Esophagus squamous epithelium (tissue), 5 donors: ENCODE measurements at regions not wholly inside any gene's neighbourhood (a gene's known extent, or its start where the extent isn't known, plus 50 kb on each side); places are given as distances from the start of the nearest gene placed in this dataset.

ENCODE experiments used
- DNase-seq: peaks from one replicate; lab custom pipeline; 2025; lab: John Stamatoyannopoulos, UW
- H3K27ac ChIP-seq, 4 donors: fragments of 200-600 bp; sonication (generic); one replicate each; pipeline ENCODE4 v1.5.1; 2016 to 2019; ENCODE audit warnings: mild to moderate bottlenecking in 1 of 4
- H3K27me3 ChIP-seq, 4 donors: fragments of 200-600 bp; sonication (generic); 1 replicate in 3 of 4; 2 replicates in 1 of 4; pipeline versions ENCODE4 v1.5.1 to v1.6.0; 2017 to 2021; ENCODE audit warnings: antibody characterized with exemption in 1 of 4
- H3K36me3 ChIP-seq, 3 donors: fragments of 200-600 bp; sonication (generic); one replicate each; pipeline ENCODE4 v1.5.1; 2016 to 2019
- H3K4me1 ChIP-seq, 3 donors: fragments of 200-600 bp; sonication (generic); one replicate each; pipeline ENCODE4 v1.5.1; 2017 to 2019
- H3K4me3 ChIP-seq, 4 donors: fragments of 200-600 bp; sonication (generic); 1 replicate in 3 of 4; 2 replicates in 1 of 4; pipeline ENCODE4 v1.5.1; 2016 to 2019; ENCODE audit warnings: mild to moderate bottlenecking in 2 of 4, moderate library complexity in 1 of 4
- H3K9me3 ChIP-seq, 3 donors: fragments of 200-600 bp; sonication (generic); one replicate each; pipeline ENCODE4 v1.5.1; 2016 to 2019
- CTCF ChIP-seq, 6 experiments: fragments of 450-650 bp in 4 of 6; fragments of 200-600 bp in 2 of 6; sonication (generic) in 2 of 6; IDR thresholded peaks; one replicate each; pipeline ENCODE4 v1.5.1; 2016 to 2019; ENCODE audit warnings: antibody characterized with exemption in 6 of 6, mild to moderate bottlenecking in 4 of 6, moderate library complexity in 4 of 6
- POLR2A ChIP-seq, 4 donors: fragments of 450-650 bp; IDR thresholded peaks; one replicate each; pipeline ENCODE4 v1.6.1; 2017; ENCODE audit warnings: antibody characterized with exemption in 4 of 4, mild to moderate bottlenecking in 4 of 4, moderate library complexity in 3 of 4
- WGBS, 2 donors: methylation state at CpG; one replicate each; pipeline ENCODE4 v1.1.5; 2018; 5-methylcytosine and 5-hydroxymethylcytosine counted together
- intact Hi-C: fragments of 100-400 bp; cut with DNase I; formaldehyde crosslinking; loops from one replicate; pipeline ENCODE4 v1.15.0; 2022
- donor health status: DM: yes; HTN: yes; CAD: no.

- 28 to 40% methylated on average over 1 of the region's 1 CpG for WGBS, 2 donors
- no peak overlapping the region for H3K4me3 ChIP-seq
These were observed 162.9 kb upstream of the SYT10 start for GRCh38 chr12:33602515-33602914.

GRCh38 chr12:33605757-33606156 is 166.1 kb upstream of the SYT10 start:
- no peaks in the 10 kb centered on the region for H3K27me3 ChIP-seq
- intact Hi-C loops: no loop called here
- DNase-seq: no peak
- TF ChIP-seq CTCF (IDR thresholded peaks at IDR 0.05) (peak in 3 of 6 experiments; percentile 16 to 48 (median 32)), POLR2A (IDR thresholded peaks at IDR 0.05) (no peak)
- WGBS, 2 donors: 34 to 44% methylated on average over 2 of the region's 2 CpGs
- no peaks in the 10 kb centered on the region for H3K36me3 ChIP-seq
- H3K4me1 ChIP-seq: no peaks in the 10 kb centered on the region
- no peaks in the 10 kb centered on the region for H3K9me3 ChIP-seq
- H3K4me3 ChIP-seq: no peak overlapping the region
- no peak overlapping the region for H3K27ac ChIP-seq

More at GRCh38 chr12:33602515-33602914, 162.9 kb upstream of the SYT10 start:
- H3K27ac ChIP-seq: no peak overlapping the region
- no peaks in the 10 kb centered on the region for H3K9me3 ChIP-seq
- no peak for TF ChIP-seq POLR2A (IDR thresholded peaks at IDR 0.05)
- TF ChIP-seq CTCF (IDR thresholded peaks at IDR 0.05): no peak
- DNase-seq: no peak
- no peaks in the 10 kb centered on the region for H3K27me3 ChIP-seq
- intact Hi-C loops: no loop called here
- no peaks in the 10 kb centered on the region for H3K36me3 ChIP-seq
- no peaks in the 10 kb centered on the region for H3K4me1 ChIP-seq

GRCh38 chr12:33609910-33610309 is 170.3 kb upstream of the SYT10 start:
- intact Hi-C loops: no loop called here
- 74 to 78% methylated on average over 4 of the region's 4 CpGs for WGBS, 2 donors
- Histone ChIP-seq H3K36me3 (no peaks in the 10 kb centered on the region), H3K9me3 (no peaks in the 10 kb centered on the region), H3K27me3 (no peaks in the 10 kb centered on the region), H3K4me3 (no peak overlapping the region), H3K4me1 (no peaks in the 10 kb centered on the region), H3K27ac (no peak overlapping the region)
- TF ChIP-seq CTCF (IDR thresholded peaks at IDR 0.05): no peak
- TF ChIP-seq POLR2A (IDR thresholded peaks at IDR 0.05): no peak
- DNase-seq: no peak

- no peak for DNase-seq
- Histone ChIP-seq H3K9me3 (peaks cover 0 to 11% (median 0%) of the 10 kb centered on the region in 3 donors), H3K4me3 (no peak overlapping the region), H3K27me3 (no peaks in the 10 kb centered on the region), H3K27ac (no peak overlapping the region), H3K36me3 (no peaks in the 10 kb centered on the region), H3K4me1 (no peaks in the 10 kb centered on the region)
- 59 to 64% methylated on average over 3 of the region's 3 CpGs for WGBS, 2 donors
- TF ChIP-seq POLR2A (IDR thresholded peaks at IDR 0.05): no peak
- TF ChIP-seq CTCF (IDR thresholded peaks at IDR 0.05): no peak
- intact Hi-C loops: no loop called here
These were observed 175.0 kb upstream of the SYT10 start for GRCh38 chr12:33614630-33615029.

- H3K4me1 ChIP-seq: no peaks in the 10 kb centered on the region
- peaks cover 0 to 11% (median 0%) of the 10 kb centered on the region in 3 donors for H3K9me3 ChIP-seq
- H3K4me3 ChIP-seq: no peak overlapping the region
- no peak for DNase-seq
- 41 to 60% methylated on average over 2 to 3 of the region's 3 CpGs for WGBS, 2 donors
- H3K27ac ChIP-seq: no peak overlapping the region
- TF ChIP-seq POLR2A (IDR thresholded peaks at IDR 0.05): no peak
- no peak for TF ChIP-seq CTCF (IDR thresholded peaks at IDR 0.05)
- no peaks in the 10 kb centered on the region for H3K36me3 ChIP-seq
- intact Hi-C loops: no loop called here
- H3K27me3 ChIP-seq: no peaks in the 10 kb centered on the region
These were observed 177.6 kb upstream of the SYT10 start for GRCh38 chr12:33617218-33617617.
